Ascending aorta (tissue), 2 donors: ENCODE measurements at regions not wholly inside any gene's neighbourhood (a gene's known extent, or its start where the extent isn't known, plus 50 kb on each side); places are given as distances from the start of the nearest gene placed in this dataset.

ENCODE experiments used
- DNase-seq, 2 donors: peaks; one replicate each; pipeline ENCODE4 v3.0.0-alpha.2; 2019; ENCODE audit warnings: low spot score in 2 of 2
- H3K27ac ChIP-seq, 2 donors: fragments of 200-600 bp; sonication (generic); one replicate each; pipeline ENCODE4 v1.5.1; 2016 to 2017; ENCODE audit warnings: mild to moderate bottlenecking in 1 of 2
- H3K27me3 ChIP-seq: fragments of 200-600 bp; sonication (generic); one replicate; pipeline ENCODE4 v1.5.1; 2017
- H3K36me3 ChIP-seq, 2 donors: fragments of 200-600 bp; sonication (generic); one replicate each; pipeline ENCODE4 v1.5.1; 2016
- H3K4me1 ChIP-seq, 2 donors: fragments of 200-600 bp; sonication (generic); one replicate each; pipeline ENCODE4 v1.5.1; 2016 to 2017; ENCODE audit warnings: mild to moderate bottlenecking in 1 of 2
- H3K4me3 ChIP-seq, 2 donors: fragments of 200-600 bp; sonication (generic); one replicate each; pipeline ENCODE4 v1.5.1; 2016 to 2017; ENCODE audit warnings: mild to moderate bottlenecking in 1 of 2
- H3K9me3 ChIP-seq, 2 donors: fragments of 200-600 bp; sonication (generic); one replicate each; pipeline ENCODE4 v1.5.1; 2016
- intact Hi-C: fragments of 100-400 bp; cut with DNase I; formaldehyde crosslinking; loops from one replicate; pipeline ENCODE4 v1.15.1; 2023
- TF ChIP-seq, protein P1 (sequence below), 3 experiments: fragments of 200-600 bp in 2 of 3; fragments of 450-650 bp in 1 of 3; sonication (generic) in 2 of 3; IDR thresholded peaks; one replicate each; pipeline ENCODE4 v1.5.1; 2016 to 2019; ENCODE audit warnings: antibody characterized with exemption in 3 of 3, mild to moderate bottlenecking in 1 of 3, moderate library complexity in 1 of 3

DNA sequence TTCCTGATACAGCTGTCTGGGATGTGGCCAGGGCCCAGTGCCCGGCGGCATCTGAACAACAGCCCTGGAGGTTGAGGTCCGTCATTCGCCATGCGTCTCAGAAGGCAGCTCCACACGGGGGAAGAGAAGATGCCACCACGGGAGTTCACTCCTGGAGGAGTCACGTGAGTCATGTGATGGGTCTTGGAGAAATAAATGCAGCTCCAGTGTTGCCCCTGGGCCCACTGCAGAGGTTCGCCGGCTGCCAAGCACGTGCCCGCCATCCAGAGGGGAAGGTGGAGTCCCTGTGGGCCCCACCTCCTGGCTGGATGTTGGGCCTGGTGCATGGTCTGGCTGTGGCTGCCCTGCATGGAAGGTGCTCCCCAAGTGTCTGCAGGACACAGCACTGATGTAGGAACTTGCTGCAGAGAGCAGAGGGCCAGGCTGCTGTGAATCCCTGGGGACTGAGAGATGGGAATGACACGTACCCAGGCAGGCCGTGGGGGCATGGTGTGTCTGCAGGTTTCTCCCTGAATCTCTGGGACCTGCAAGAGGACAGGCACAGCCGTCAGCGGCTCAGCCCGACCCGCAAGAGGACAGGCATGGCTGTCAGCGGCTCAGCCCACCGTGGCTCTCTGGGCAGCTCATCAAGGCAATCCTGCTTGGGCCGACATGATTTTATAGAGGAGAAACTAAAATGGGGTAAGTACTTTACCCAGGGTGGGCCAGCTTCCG lies 418.3 kb upstream of the IRX4 start:
- Histone ChIP-seq H3K4me3 (no peak overlapping the region), H3K9me3 (no peaks in the 10 kb centered on the region), H3K27me3 (no peaks in the 10 kb centered on the region), H3K27ac (no peak overlapping the region), H3K36me3 (no peaks in the 10 kb centered on the region), H3K4me1 (no peaks in the 10 kb centered on the region)
- intact Hi-C loops = no loop called here
- DNase-seq = peak in 1 of 2 donors; percentile 57
- TF ChIP-seq, protein P1, sequence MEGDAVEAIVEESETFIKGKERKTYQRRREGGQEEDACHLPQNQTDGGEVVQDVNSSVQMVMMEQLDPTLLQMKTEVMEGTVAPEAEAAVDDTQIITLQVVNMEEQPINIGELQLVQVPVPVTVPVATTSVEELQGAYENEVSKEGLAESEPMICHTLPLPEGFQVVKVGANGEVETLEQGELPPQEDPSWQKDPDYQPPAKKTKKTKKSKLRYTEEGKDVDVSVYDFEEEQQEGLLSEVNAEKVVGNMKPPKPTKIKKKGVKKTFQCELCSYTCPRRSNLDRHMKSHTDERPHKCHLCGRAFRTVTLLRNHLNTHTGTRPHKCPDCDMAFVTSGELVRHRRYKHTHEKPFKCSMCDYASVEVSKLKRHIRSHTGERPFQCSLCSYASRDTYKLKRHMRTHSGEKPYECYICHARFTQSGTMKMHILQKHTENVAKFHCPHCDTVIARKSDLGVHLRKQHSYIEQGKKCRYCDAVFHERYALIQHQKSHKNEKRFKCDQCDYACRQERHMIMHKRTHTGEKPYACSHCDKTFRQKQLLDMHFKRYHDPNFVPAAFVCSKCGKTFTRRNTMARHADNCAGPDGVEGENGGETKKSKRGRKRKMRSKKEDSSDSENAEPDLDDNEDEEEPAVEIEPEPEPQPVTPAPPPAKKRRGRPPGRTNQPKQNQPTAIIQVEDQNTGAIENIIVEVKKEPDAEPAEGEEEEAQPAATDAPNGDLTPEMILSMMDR (IDR thresholded peaks at IDR 0.05) = no peak

DNA sequence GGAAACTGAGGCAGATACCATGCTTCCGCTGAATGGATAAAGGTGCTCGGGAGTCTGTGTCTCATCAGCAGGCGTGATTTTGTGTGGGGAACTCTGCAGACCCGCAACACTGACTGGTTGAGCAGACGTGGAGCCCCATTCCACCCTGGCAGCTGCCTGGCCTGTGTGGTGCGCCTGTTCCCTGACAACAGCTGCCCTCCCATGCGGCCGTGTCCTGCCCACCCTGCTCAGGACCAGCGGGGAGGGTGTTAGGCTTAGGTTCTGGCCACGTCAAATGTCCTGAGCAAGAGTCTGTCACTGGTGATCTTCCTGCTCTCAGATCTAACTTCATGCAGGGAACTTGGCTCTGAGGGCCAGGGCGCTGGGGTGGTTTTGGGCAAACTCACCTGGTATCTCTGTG lies 417.7 kb upstream of the IRX4 start:
- Histone ChIP-seq H3K4me1 (no peaks in the 10 kb centered on the region), H3K4me3 (no peak overlapping the region), H3K36me3 (no peaks in the 10 kb centered on the region), H3K27me3 (no peaks in the 10 kb centered on the region), H3K27ac (no peak overlapping the region), H3K9me3 (no peaks in the 10 kb centered on the region)
- TF ChIP-seq, protein P1 (IDR thresholded peaks at IDR 0.05) = no peak
- no peak for DNase-seq
- intact Hi-C loops = no loop called here

DNA sequence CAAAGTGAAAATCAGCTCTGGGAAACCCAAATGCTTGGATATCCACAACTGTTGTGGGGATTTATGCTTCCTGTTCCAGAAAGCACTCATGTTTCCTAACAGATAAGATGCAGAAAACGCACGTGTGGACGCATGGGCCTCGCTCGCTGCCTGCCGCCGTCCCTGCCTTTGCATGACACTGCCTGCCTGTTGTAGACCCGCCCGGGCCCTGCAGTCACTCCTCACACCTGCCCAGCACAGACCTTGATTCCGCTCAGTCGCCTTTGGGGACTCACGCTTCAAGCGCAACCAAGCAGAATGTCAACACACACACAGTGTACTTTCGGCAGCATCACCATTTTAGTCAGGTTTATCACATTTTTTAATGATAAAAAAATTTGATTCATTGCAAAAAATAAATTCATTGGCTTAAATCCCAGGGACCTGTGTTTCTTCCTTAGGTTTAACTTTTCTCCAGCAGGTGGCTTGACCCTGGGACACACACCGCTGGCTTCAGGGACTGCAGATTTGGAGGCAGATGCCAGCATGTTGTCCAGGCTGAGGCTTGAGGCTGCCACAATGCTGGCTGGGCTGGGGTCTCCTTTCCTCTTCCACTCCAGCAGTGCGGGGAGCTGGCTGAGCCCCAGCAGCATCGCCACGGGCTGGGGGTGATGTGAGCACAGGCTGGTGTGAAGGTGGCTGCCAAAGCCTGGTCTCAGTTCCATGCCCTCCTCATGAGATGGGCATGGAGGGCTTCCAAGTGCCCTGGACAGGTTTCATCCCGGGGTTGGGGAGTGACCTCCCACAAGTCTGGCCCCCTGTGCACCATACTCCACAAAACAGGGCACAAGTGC lies 416.9 kb upstream of the IRX4 start:
- H3K4me1 ChIP-seq = no peaks in the 10 kb centered on the region
- H3K4me3 ChIP-seq = no peak overlapping the region
- H3K27ac ChIP-seq = no peak overlapping the region
- H3K27me3 ChIP-seq = no peaks in the 10 kb centered on the region
- intact Hi-C loops = no loop called here
- TF ChIP-seq, protein P1 (IDR thresholded peaks at IDR 0.05) = no peak
- peak in 1 of 2 donors; percentile 52 for DNase-seq
- no peaks in the 10 kb centered on the region for H3K9me3 ChIP-seq
- H3K36me3 ChIP-seq = no peaks in the 10 kb centered on the region

DNA sequence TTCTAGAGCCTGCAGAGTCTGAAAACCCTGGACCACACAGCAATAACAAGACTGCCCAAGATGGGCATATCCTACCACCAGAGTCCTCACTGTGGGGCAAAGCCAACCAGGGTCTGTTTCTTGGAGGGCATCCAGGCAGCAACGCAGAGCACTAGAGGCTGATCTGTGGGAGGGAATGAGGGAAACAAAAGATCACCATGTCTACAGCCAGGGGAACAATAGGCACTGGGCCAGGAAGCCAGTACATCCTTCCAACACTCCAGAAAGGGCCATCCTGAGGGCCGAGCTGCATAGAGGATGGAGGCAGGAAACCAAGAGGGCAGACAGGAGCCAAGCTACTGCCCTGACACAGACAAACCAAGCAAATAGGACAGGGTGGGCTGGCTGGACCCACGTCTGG lies 416.1 kb upstream of the IRX4 start:
- H3K27me3 ChIP-seq = no peaks in the 10 kb centered on the region
- intact Hi-C loops = no loop called here
- TF ChIP-seq, protein P1 (IDR thresholded peaks at IDR 0.05) = no peak
- no peaks in the 10 kb centered on the region for H3K9me3 ChIP-seq
- peak in 1 of 2 donors; percentile 9 for DNase-seq
- H3K4me3 ChIP-seq = no peak overlapping the region
- H3K27ac ChIP-seq = no peak overlapping the region
- no peaks in the 10 kb centered on the region for H3K4me1 ChIP-seq
- no peaks in the 10 kb centered on the region for H3K36me3 ChIP-seq

DNA sequence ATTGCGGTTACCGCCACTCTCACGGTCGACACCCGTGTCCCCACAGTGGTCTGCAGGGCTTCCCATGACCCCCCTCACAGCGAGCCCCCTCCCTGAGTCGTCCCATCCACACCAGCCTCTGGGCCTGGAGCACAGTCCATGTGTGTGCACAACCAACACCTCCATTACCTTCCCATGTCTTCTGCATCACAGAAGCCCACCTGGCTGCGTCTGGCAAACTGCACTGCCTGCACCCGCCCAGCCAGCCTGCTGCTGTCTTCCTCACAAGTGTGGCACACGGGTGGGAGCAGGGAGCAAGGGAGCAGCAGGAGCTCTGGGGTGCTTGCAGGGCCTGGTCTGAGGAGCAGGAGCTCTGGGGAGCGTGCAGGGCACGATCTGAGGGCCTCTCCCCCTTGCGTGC lies 415.3 kb upstream of the IRX4 start:
- peak in 1 of 2 donors; percentile 52 for DNase-seq
- Histone ChIP-seq H3K4me1 (no peaks in the 10 kb centered on the region), H3K4me3 (no peak overlapping the region), H3K27ac (no peak overlapping the region), H3K27me3 (no peaks in the 10 kb centered on the region), H3K9me3 (no peaks in the 10 kb centered on the region), H3K36me3 (no peaks in the 10 kb centered on the region)
- TF ChIP-seq, protein P1 (IDR thresholded peaks at IDR 0.05) = no peak
- intact Hi-C loops = no loop called here
